ENCODE measurements at regions not wholly inside any gene's neighbourhood (a gene's known extent, or its start where the extent isn't known, plus 50 kb on each side); places are given as distances from the start of the nearest gene placed in this dataset.

DNA sequence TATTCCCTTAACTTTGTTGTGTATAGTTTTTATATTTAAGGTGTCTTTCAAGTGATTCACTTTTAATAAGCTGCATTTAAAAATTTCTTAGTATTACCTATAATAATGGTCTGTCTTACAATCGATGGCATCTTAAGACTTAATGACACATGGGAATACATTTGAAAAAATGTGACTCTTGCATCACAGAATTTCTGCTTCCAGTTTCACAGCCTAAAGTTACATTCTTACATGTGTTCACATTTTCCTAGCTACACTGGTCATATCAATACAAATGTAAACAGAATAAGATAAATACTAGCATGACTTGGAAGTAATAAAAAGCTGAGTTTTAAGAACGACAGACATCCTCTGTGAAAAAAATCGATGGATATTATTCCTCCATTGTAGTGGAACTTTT, 1597.1 kb upstream of the MIR17HG start (continued):
- TF ChIP-seq, protein P1, sequence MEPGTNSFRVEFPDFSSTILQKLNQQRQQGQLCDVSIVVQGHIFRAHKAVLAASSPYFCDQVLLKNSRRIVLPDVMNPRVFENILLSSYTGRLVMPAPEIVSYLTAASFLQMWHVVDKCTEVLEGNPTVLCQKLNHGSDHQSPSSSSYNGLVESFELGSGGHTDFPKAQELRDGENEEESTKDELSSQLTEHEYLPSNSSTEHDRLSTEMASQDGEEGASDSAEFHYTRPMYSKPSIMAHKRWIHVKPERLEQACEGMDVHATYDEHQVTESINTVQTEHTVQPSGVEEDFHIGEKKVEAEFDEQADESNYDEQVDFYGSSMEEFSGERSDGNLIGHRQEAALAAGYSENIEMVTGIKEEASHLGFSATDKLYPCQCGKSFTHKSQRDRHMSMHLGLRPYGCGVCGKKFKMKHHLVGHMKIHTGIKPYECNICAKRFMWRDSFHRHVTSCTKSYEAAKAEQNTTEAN (CRISPR knock-in tag; IDR thresholded peaks at IDR 0.05), result no peak
- TF ChIP-seq SOX15 (CRISPR knock-in tag; IDR thresholded peaks at IDR 0.05), result no peak
- TF ChIP-seq, protein P2, sequence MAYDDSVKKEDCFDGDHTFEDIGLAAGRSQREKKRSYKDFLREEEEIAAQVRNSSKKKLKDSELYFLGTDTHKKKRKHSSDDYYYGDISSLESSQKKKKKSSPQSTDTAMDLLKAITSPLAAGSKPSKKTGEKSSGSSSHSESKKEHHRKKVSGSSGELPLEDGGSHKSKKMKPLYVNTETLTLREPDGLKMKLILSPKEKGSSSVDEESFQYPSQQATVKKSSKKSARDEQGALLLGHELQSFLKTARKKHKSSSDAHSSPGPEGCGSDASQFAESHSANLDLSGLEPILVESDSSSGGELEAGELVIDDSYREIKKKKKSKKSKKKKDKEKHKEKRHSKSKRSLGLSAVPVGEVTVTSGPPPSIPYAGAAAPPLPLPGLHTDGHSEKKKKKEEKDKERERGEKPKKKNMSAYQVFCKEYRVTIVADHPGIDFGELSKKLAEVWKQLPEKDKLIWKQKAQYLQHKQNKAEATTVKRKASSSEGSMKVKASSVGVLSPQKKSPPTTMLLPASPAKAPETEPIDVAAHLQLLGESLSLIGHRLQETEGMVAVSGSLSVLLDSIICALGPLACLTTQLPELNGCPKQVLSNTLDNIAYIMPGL (CRISPR knock-in tag; IDR thresholded peaks at IDR 0.05), result no peak
- TF ChIP-seq, protein P3, sequence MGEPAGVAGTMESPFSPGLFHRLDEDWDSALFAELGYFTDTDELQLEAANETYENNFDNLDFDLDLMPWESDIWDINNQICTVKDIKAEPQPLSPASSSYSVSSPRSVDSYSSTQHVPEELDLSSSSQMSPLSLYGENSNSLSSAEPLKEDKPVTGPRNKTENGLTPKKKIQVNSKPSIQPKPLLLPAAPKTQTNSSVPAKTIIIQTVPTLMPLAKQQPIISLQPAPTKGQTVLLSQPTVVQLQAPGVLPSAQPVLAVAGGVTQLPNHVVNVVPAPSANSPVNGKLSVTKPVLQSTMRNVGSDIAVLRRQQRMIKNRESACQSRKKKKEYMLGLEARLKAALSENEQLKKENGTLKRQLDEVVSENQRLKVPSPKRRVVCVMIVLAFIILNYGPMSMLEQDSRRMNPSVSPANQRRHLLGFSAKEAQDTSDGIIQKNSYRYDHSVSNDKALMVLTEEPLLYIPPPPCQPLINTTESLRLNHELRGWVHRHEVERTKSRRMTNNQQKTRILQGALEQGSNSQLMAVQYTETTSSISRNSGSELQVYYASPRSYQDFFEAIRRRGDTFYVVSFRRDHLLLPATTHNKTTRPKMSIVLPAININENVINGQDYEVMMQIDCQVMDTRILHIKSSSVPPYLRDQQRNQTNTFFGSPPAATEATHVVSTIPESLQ (CRISPR knock-in tag; IDR thresholded peaks at IDR 0.05), result no peak
- no peak for TF ChIP-seq NFYB (CRISPR knock-in tag; conservative IDR thresholded peaks at IDR 0.05; ENCODE audit: low read depth)

DNA sequence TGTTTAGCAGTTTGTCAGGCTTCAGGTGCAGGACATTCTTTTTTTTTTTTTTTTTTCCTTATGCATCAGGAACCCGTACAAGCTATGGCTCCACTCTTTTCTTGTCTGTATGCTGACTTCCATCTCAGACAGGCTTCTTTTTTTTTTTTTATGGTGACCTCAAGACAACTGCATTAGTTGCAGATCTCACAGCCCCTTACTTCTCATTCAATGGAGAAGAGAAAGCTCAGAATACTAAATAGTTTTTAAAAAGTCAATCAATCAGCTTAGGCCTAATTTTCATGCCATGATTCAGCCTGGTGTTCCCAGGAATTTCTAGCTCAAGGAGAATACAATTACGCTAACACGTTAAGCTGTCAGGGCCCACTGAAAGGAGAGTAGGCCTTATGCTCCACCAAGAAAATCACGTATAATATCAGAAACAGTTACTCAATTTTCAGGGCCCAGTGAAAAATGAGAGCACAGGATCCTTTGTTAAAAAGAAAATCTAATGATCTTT, 1596.0 kb upstream of the MIR17HG start:
- DNase-seq (ENCODE audit: low spot score), result no peak

More for the DNA sequence above, 1596.0 kb upstream of the MIR17HG start:
- TF ChIP-seq RELA (CRISPR knock-in tag; IDR thresholded peaks at IDR 0.05; ENCODE audit: borderline replicate concordance) (no peak), NFATC4 (CRISPR knock-in tag; IDR thresholded peaks at IDR 0.05) (no peak), GABPB1 (CRISPR knock-in tag; IDR thresholded peaks at IDR 0.05) (no peak), TEAD4 (CRISPR knock-in tag; IDR thresholded peaks at IDR 0.05) (no peak), SMAD4 (CRISPR knock-in tag; IDR thresholded peaks at IDR 0.05) (no peak), ZNF121 (CRISPR knock-in tag; IDR thresholded peaks at IDR 0.05) (no peak), JUN (CRISPR knock-in tag; IDR thresholded peaks at IDR 0.05) (no peak), NFYB (CRISPR knock-in tag; conservative IDR thresholded peaks at IDR 0.05; ENCODE audit: low read depth) (no peak), ZNF263 (CRISPR knock-in tag; IDR thresholded peaks at IDR 0.05; ENCODE audit: low read depth) (no peak)
- TF ChIP-seq, protein P4, sequence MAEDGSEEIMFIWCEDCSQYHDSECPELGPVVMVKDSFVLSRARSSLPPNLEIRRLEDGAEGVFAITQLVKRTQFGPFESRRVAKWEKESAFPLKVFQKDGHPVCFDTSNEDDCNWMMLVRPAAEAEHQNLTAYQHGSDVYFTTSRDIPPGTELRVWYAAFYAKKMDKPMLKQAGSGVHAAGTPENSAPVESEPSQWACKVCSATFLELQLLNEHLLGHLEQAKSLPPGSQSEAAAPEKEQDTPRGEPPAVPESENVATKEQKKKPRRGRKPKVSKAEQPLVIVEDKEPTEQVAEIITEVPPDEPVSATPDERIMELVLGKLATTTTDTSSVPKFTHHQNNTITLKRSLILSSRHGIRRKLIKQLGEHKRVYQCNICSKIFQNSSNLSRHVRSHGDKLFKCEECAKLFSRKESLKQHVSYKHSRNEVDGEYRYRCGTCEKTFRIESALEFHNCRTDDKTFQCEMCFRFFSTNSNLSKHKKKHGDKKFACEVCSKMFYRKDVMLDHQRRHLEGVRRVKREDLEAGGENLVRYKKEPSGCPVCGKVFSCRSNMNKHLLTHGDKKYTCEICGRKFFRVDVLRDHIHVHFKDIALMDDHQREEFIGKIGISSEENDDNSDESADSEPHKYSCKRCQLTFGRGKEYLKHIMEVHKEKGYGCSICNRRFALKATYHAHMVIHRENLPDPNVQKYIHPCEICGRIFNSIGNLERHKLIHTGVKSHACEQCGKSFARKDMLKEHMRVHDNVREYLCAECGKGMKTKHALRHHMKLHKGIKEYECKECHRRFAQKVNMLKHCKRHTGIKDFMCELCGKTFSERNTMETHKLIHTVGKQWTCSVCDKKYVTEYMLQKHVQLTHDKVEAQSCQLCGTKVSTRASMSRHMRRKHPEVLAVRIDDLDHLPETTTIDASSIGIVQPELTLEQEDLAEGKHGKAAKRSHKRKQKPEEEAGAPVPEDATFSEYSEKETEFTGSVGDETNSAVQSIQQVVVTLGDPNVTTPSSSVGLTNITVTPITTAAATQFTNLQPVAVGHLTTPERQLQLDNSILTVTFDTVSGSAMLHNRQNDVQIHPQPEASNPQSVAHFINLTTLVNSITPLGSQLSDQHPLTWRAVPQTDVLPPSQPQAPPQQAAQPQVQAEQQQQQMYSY (CRISPR knock-in tag; IDR thresholded peaks at IDR 0.05), result no peak
- TF ChIP-seq, protein P5, sequence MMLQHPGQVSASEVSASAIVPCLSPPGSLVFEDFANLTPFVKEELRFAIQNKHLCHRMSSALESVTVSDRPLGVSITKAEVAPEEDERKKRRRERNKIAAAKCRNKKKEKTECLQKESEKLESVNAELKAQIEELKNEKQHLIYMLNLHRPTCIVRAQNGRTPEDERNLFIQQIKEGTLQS (CRISPR knock-in tag; conservative IDR thresholded peaks at IDR 0.05), result no peak
- TF ChIP-seq, protein P6, sequence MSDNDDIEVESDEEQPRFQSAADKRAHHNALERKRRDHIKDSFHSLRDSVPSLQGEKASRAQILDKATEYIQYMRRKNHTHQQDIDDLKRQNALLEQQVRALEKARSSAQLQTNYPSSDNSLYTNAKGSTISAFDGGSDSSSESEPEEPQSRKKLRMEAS (CRISPR knock-in tag; IDR thresholded peaks at IDR 0.05), result no peak
- TF ChIP-seq, protein P7, sequence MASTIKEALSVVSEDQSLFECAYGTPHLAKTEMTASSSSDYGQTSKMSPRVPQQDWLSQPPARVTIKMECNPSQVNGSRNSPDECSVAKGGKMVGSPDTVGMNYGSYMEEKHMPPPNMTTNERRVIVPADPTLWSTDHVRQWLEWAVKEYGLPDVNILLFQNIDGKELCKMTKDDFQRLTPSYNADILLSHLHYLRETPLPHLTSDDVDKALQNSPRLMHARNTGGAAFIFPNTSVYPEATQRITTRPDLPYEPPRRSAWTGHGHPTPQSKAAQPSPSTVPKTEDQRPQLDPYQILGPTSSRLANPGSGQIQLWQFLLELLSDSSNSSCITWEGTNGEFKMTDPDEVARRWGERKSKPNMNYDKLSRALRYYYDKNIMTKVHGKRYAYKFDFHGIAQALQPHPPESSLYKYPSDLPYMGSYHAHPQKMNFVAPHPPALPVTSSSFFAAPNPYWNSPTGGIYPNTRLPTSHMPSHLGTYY (CRISPR knock-in tag; IDR thresholded peaks at IDR 0.05), result no peak
- TF ChIP-seq, protein P8, sequence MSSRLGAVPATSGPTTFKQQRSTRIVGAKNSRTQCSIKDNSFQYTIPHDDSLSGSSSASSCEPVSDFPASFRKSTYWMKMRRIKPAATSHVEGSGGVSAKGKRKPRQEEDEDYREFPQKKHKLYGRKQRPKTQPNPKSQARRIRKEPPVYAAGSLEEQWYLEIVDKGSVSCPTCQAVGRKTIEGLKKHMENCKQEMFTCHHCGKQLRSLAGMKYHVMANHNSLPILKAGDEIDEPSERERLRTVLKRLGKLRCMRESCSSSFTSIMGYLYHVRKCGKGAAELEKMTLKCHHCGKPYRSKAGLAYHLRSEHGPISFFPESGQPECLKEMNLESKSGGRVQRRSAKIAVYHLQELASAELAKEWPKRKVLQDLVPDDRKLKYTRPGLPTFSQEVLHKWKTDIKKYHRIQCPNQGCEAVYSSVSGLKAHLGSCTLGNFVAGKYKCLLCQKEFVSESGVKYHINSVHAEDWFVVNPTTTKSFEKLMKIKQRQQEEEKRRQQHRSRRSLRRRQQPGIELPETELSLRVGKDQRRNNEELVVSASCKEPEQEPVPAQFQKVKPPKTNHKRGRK (CRISPR knock-in tag; IDR thresholded peaks at IDR 0.05; ENCODE audit: borderline replicate concordance), result no peak
- no peak overlapping the region for H3K27ac Mint-ChIP-seq
- POLR2A ChIA-PET, result interaction anchor here (0.7 kb wide), 2 partner anchors 23 to 290 kb away, joined by 3 to 4 read pairs; no protein-coding TSS in a partner anchor
- H3K36me3 Mint-ChIP-seq, result peaks cover 11% of the 10 kb centered on the region
- CTCF ChIA-PET, result no interaction called here
- peaks cover 12% of the 10 kb centered on the region for H3K9me3 Mint-ChIP-seq
- H3K27me3 Mint-ChIP-seq (ENCODE audit: low read depth), result no peaks in the 10 kb centered on the region
- no peak for ATAC-seq
- H3K4me3 Mint-ChIP-seq, result no peak overlapping the region
- peaks cover 6% of the 10 kb centered on the region for H3K4me1 Mint-ChIP-seq
